GM23338 (cell line): ENCODE measurements at regions not wholly inside any gene's neighbourhood (a gene's known extent, or its start where the extent isn't known, plus 50 kb on each side); places are given as distances from the start of the nearest gene placed in this dataset.

Source experiments
- ATAC-seq: fragments of 200-7000 bp; cut with Tn5 transposase; 3 replicates; pipeline ENCODE4 v1.9.1; 2020
- DNase-seq: peaks from one replicate; pipeline ENCODE4 v3.0.0-alpha.2; 2015; ENCODE audit warnings: low spot score
- H2AFZ ChIP-seq: fragments of 200-600 bp; sonication (generic); 2 replicates; pipeline ENCODE4 v1.8.0; 2016; ENCODE audit warnings: antibody characterized with exemption, mild to moderate bottlenecking, moderate library complexity
- H3F3A ChIP-seq: fragments of 200-600 bp; sonication (generic); replicated peaks from 2 replicates; pipeline ENCODE4 v1.8.0; 2017; ENCODE audit warnings: antibody characterized with exemption, mixed run types, low read depth
- H3K27ac ChIP-seq: fragments of 200-600 bp; sonication (generic); 2 replicates; pipeline ENCODE4 v1.6.1; 2016; ENCODE audit warnings: low read depth
- H3K27me3 ChIP-seq: fragments of 200-600 bp; sonication (generic); 2 replicates; pipeline ENCODE4 v1.8.0; 2016; ENCODE audit warnings: mild to moderate bottlenecking, mixed run types, moderate library complexity; ENCODE audit not compliant: insufficient read depth
- H3K36me3 ChIP-seq: fragments of 200-600 bp; sonication (generic); 2 replicates; pipeline ENCODE4 v1.8.0; 2016; ENCODE audit warnings: mild to moderate bottlenecking; ENCODE audit not compliant: insufficient read depth
- H3K4me1 ChIP-seq: fragments of 200-600 bp; sonication (generic); 2 replicates; pipeline ENCODE4 v1.8.0; 2016; ENCODE audit warnings: mild to moderate bottlenecking, moderate library complexity; ENCODE audit not compliant: insufficient read depth
- H3K4me2 ChIP-seq: fragments of 200-600 bp; sonication (generic); 2 replicates; pipeline ENCODE4 v1.7.1; 2017; ENCODE audit warnings: mixed run types
- H3K4me3 ChIP-seq: fragments of 200-600 bp; sonication (generic); 2 replicates; pipeline ENCODE4 v1.6.1; 2016; ENCODE audit warnings: mixed run types
- H3K79me2 ChIP-seq: fragments of 200-600 bp; sonication (generic); replicated peaks from 2 replicates; pipeline ENCODE4 v1.8.0; 2017; ENCODE audit warnings: mild to moderate bottlenecking; ENCODE audit not compliant: insufficient read depth
- H3K9me2 ChIP-seq: fragments of 200-600 bp; sonication (generic); 2 replicates; pipeline ENCODE4 v1.8.0; 2017; ENCODE audit not compliant: insufficient read depth
- H4K20me1 ChIP-seq: fragments of 200-600 bp; sonication (generic); replicated peaks from 2 replicates; pipeline ENCODE4 v1.8.0; 2017; ENCODE audit warnings: mild to moderate bottlenecking; ENCODE audit not compliant: insufficient read depth
- H3K27ac Mint-ChIP-seq: 2 replicates; pipeline ENCODE4 v1.8.0; 2020; ENCODE audit warnings: inconsistent platforms, mild to moderate bottlenecking, moderate library complexity, mixed read lengths
- H3K27me3 Mint-ChIP-seq: 3 replicates; pipeline ENCODE4 v1.8.0; 2022; ENCODE audit warnings: low read depth, mild to moderate bottlenecking, moderate library complexity, mixed read lengths, inconsistent platforms; ENCODE audit not compliant: insufficient read depth, poor library complexity
- H3K36me3 Mint-ChIP-seq: 3 replicates; pipeline ENCODE4 v1.8.0; 2021; ENCODE audit warnings: low read depth, mild to moderate bottlenecking, inconsistent platforms, moderate library complexity, mixed read lengths
- H3K4me1 Mint-ChIP-seq: 3 replicates; pipeline ENCODE4 v1.8.0; 2020; ENCODE audit warnings: mild to moderate bottlenecking, inconsistent platforms, mixed read lengths
- H3K4me3 Mint-ChIP-seq: 3 replicates; pipeline ENCODE4 v1.8.0; 2021; ENCODE audit warnings: moderate library complexity, mild to moderate bottlenecking, inconsistent platforms, mixed read lengths
- H3K9me3 Mint-ChIP-seq: 3 replicates; pipeline ENCODE4 v1.8.0; 2020; ENCODE audit warnings: moderate library complexity, mild to moderate bottlenecking, inconsistent platforms, mixed read lengths
- CREB1 ChIP-seq: fragments of 250-450 bp; sonication (Bioruptor Pico); IDR thresholded peaks from 2 replicates; pipeline ENCODE4 v1.5.0; 2020; ENCODE audit warnings: low read depth, mild to moderate bottlenecking, moderate library complexity
- EZH2phosphoT487 ChIP-seq: fragments of 200-600 bp; sonication (generic); IDR thresholded peaks from one replicate; pipeline ENCODE4 v1.8.1; 2018; ENCODE audit warnings: antibody characterized with exemption; ENCODE audit not compliant: unreplicated experiment
- JUNB ChIP-seq: IDR thresholded peaks from one replicate; pipeline ENCODE4 v1.6.1; 2016; ENCODE audit warnings: antibody characterized with exemption; ENCODE audit not compliant: unreplicated experiment
- POLR2AphosphoS5 ChIP-seq: IDR thresholded peaks from 2 replicates; pipeline ENCODE4 v1.6.1; 2016; ENCODE audit warnings: antibody characterized with exemption, low read depth
- ZNF114 ChIP-seq: fragments of 250-450 bp; sonication (Bioruptor Pico); IDR thresholded peaks from 2 replicates; pipeline ENCODE4 v1.5.0; 2020; ENCODE audit warnings: mild to moderate bottlenecking, moderate library complexity
- ZNF331 ChIP-seq: fragments of 250-450 bp; sonication (Bioruptor Pico); IDR thresholded peaks from 2 replicates; pipeline ENCODE4 v1.5.0; 2020; ENCODE audit warnings: low read depth, mild to moderate bottlenecking, moderate library complexity
- TF ChIP-seq, protein P1 (sequence below): IDR thresholded peaks from one replicate; pipeline ENCODE4 v1.6.1; 2018; ENCODE audit warnings: antibody characterized with exemption; ENCODE audit not compliant: unreplicated experiment
- TF ChIP-seq, protein P2 (sequence below): fragments of 250-450 bp; sonication (Bioruptor Pico); IDR thresholded peaks from 2 replicates; pipeline ENCODE4 v1.5.0; 2020; ENCODE audit warnings: mild to moderate bottlenecking, moderate library complexity
- TF ChIP-seq, protein P3 (sequence below): IDR thresholded peaks from 2 replicates; pipeline ENCODE4 v1.6.1; 2016; ENCODE audit warnings: antibody characterized with exemption

DNA sequence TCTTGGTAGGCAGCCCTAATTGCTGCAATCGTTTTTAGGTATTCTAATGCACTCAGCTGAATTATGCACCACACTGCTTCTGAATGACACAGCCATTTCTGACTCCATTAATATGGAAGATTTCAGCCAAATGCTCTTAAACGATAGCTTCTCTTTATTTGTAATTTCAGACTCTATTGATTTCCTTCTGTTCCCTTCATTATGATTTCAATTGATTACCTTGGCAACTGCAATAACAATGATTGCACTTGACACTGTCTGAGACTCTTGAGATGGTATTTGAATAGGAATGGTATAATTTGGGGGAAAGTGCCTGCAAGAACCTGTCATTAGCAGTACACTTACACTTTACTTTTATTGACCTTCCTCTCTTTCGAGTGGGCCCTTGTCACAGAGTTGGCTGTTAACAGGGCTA, 296.1 kb upstream of the DMAC1 start:
- no peaks in the 10 kb centered on the region for H3K27me3 ChIP-seq
- H3K27me3 Mint-ChIP-seq = no peaks in the 10 kb centered on the region
- H3K4me3 Mint-ChIP-seq = no peak overlapping the region
- H3K27ac Mint-ChIP-seq = no peak overlapping the region; the same call in 1 of the 2 replicates
- no peak overlapping the region for H3K4me2 ChIP-seq
- no peak overlapping the region for H3K4me3 ChIP-seq
- H3K27ac ChIP-seq = no peak overlapping the region
- H3K79me2 ChIP-seq = no peaks in the 10 kb centered on the region
- DNase-seq = no peak
- TF ChIP-seq, protein P1, sequence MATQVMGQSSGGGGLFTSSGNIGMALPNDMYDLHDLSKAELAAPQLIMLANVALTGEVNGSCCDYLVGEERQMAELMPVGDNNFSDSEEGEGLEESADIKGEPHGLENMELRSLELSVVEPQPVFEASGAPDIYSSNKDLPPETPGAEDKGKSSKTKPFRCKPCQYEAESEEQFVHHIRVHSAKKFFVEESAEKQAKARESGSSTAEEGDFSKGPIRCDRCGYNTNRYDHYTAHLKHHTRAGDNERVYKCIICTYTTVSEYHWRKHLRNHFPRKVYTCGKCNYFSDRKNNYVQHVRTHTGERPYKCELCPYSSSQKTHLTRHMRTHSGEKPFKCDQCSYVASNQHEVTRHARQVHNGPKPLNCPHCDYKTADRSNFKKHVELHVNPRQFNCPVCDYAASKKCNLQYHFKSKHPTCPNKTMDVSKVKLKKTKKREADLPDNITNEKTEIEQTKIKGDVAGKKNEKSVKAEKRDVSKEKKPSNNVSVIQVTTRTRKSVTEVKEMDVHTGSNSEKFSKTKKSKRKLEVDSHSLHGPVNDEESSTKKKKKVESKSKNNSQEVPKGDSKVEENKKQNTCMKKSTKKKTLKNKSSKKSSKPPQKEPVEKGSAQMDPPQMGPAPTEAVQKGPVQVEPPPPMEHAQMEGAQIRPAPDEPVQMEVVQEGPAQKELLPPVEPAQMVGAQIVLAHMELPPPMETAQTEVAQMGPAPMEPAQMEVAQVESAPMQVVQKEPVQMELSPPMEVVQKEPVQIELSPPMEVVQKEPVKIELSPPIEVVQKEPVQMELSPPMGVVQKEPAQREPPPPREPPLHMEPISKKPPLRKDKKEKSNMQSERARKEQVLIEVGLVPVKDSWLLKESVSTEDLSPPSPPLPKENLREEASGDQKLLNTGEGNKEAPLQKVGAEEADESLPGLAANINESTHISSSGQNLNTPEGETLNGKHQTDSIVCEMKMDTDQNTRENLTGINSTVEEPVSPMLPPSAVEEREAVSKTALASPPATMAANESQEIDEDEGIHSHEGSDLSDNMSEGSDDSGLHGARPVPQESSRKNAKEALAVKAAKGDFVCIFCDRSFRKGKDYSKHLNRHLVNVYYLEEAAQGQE = no peak
- TF ChIP-seq JUNB = no peak
- TF ChIP-seq, protein P2, sequence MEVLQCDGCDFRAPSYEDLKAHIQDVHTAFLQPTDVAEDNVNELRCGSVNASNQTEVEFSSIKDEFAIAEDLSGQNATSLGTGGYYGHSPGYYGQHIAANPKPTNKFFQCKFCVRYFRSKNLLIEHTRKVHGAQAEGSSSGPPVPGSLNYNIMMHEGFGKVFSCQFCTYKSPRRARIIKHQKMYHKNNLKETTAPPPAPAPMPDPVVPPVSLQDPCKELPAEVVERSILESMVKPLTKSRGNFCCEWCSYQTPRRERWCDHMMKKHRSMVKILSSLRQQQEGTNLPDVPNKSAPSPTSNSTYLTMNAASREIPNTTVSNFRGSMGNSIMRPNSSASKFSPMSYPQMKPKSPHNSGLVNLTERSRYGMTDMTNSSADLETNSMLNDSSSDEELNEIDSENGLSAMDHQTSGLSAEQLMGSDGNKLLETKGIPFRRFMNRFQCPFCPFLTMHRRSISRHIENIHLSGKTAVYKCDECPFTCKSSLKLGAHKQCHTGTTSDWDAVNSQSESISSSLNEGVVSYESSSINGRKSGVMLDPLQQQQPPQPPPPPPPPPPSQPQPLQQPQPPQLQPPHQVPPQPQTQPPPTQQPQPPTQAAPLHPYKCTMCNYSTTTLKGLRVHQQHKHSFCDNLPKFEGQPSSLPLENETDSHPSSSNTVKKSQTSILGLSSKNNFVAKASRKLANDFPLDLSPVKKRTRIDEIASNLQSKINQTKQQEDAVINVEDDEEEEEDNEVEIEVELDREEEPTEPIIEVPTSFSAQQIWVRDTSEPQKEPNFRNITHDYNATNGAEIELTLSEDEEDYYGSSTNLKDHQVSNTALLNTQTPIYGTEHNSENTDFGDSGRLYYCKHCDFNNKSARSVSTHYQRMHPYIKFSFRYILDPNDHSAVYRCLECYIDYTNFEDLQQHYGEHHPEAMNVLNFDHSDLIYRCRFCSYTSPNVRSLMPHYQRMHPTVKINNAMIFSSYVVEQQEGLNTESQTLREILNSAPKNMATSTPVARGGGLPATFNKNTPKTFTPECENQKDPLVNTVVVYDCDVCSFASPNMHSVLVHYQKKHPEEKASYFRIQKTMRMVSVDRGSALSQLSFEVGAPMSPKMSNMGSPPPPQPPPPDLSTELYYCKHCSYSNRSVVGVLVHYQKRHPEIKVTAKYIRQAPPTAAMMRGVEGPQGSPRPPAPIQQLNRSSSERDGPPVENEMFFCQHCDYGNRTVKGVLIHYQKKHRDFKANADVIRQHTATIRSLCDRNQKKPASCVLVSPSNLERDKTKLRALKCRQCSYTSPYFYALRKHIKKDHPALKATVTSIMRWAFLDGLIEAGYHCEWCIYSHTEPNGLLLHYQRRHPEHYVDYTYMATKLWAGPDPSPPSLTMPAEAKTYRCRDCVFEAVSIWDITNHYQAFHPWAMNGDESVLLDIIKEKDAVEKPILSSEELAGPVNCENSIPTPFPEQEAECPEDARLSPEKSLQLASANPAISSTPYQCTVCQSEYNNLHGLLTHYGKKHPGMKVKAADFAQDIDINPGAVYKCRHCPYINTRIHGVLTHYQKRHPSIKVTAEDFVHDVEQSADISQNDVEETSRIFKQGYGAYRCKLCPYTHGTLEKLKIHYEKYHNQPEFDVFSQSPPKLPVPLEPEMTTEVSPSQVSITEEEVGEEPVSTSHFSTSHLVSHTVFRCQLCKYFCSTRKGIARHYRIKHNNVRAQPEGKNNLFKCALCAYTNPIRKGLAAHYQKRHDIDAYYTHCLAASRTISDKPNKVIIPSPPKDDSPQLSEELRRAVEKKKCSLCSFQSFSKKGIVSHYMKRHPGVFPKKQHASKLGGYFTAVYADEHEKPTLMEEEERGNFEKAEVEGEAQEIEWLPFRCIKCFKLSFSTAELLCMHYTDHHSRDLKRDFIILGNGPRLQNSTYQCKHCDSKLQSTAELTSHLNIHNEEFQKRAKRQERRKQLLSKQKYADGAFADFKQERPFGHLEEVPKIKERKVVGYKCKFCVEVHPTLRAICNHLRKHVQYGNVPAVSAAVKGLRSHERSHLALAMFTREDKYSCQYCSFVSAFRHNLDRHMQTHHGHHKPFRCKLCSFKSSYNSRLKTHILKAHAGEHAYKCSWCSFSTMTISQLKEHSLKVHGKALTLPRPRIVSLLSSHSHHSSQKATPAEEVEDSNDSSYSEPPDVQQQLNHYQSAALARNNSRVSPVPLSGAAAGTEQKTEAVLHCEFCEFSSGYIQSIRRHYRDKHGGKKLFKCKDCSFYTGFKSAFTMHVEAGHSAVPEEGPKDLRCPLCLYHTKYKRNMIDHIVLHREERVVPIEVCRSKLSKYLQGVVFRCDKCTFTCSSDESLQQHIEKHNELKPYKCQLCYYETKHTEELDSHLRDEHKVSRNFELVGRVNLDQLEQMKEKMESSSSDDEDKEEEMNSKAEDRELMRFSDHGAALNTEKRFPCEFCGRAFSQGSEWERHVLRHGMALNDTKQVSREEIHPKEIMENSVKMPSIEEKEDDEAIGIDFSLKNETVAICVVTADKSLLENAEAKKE = no peak
- no peak for TF ChIP-seq POLR2AphosphoS5
- TF ChIP-seq, protein P3, sequence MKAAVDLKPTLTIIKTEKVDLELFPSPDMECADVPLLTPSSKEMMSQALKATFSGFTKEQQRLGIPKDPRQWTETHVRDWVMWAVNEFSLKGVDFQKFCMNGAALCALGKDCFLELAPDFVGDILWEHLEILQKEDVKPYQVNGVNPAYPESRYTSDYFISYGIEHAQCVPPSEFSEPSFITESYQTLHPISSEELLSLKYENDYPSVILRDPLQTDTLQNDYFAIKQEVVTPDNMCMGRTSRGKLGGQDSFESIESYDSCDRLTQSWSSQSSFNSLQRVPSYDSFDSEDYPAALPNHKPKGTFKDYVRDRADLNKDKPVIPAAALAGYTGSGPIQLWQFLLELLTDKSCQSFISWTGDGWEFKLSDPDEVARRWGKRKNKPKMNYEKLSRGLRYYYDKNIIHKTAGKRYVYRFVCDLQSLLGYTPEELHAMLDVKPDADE = no peak
- no peak for TF ChIP-seq ZNF114 (CRISPR knock-in tag)
- no peak for TF ChIP-seq EZH2phosphoT487
- TF ChIP-seq ZNF331 (CRISPR knock-in tag) = no peak
- no peak for TF ChIP-seq CREB1 (CRISPR knock-in tag)
- no peaks in the 10 kb centered on the region for H3K36me3 Mint-ChIP-seq
- no peaks in the 10 kb centered on the region for H3F3A ChIP-seq
- peaks cover 4% of the 10 kb centered on the region; the same call in 2 of the 3 replicates for H3K4me1 Mint-ChIP-seq
- H2AFZ ChIP-seq = no peak overlapping the region
- H3K4me1 ChIP-seq = no peaks in the 10 kb centered on the region
- peaks cover 2% of the 10 kb centered on the region; the same call in 1 of the 2 replicates for H3K9me2 ChIP-seq
- no peaks in the 10 kb centered on the region for H4K20me1 ChIP-seq
- ATAC-seq = no peak
- H3K36me3 ChIP-seq = no peaks in the 10 kb centered on the region
- H3K9me3 Mint-ChIP-seq = no peaks in the 10 kb centered on the region; the same call in 2 of the 3 replicates
